ENCODE measurements at regions not wholly inside any gene's neighbourhood (a gene's known extent, or its start where the extent isn't known, plus 50 kb on each side); places are given as distances from the start of the nearest gene placed in this dataset.

- H3K9me3 ChIP-seq (ENCODE audit: low read depth) = no peaks in the 10 kb centered on the region
- H3K4me3 ChIP-seq = no peak overlapping the region
- H3K4me1 ChIP-seq (ENCODE audit: low read depth) = peaks cover 20% of the 10 kb centered on the region
- no peaks in the 10 kb centered on the region for H3K27me3 ChIP-seq
- DNase-seq (ENCODE audit: low read depth in 1 of 2, low spot score in 1 of 2) = peak in 1 of 2 donors; percentile 45
- no peaks in the 10 kb centered on the region for H3K36me3 ChIP-seq
- no peak for TF ChIP-seq CTCF (IDR thresholded peaks at IDR 0.05; ENCODE audit: low read depth, low read length)
- H3K27ac ChIP-seq = peak overlapping the region; percentile 21
Observed at GRCh38 chr5:176725521-176726280, 78.4 kb downstream of the TSPAN17 start.

GRCh38 chr5:176726746-176727527 is 79.7 kb downstream of the TSPAN17 start:
- H3K4me1 ChIP-seq (ENCODE audit: low read depth) = peaks cover 20% of the 10 kb centered on the region
- no peak for TF ChIP-seq CTCF (IDR thresholded peaks at IDR 0.05; ENCODE audit: low read depth, low read length)
- no peak overlapping the region for H3K27ac ChIP-seq
- no peaks in the 10 kb centered on the region for H3K36me3 ChIP-seq
- no peak for DNase-seq (ENCODE audit: low read depth in 1 of 2, low spot score in 1 of 2)
- no peaks in the 10 kb centered on the region for H3K27me3 ChIP-seq
- H3K4me3 ChIP-seq = no peak overlapping the region
- H3K9me3 ChIP-seq (ENCODE audit: low read depth) = no peaks in the 10 kb centered on the region

GRCh38 chr5:176727528-176727900 is 80.2 kb downstream of the TSPAN17 start:
- Histone ChIP-seq H3K4me3 (no peak overlapping the region), H3K27ac (no peak overlapping the region), H3K36me3 (no peaks in the 10 kb centered on the region), H3K27me3 (no peaks in the 10 kb centered on the region), H3K4me1 (ENCODE audit: low read depth) (peaks cover 20% of the 10 kb centered on the region), H3K9me3 (ENCODE audit: low read depth) (no peaks in the 10 kb centered on the region)
- DNase-seq (ENCODE audit: low read depth in 1 of 2, low spot score in 1 of 2) = no peak
- no peak for TF ChIP-seq CTCF (IDR thresholded peaks at IDR 0.05; ENCODE audit: low read depth, low read length)

- no peaks in the 10 kb centered on the region for H3K27me3 ChIP-seq
- no peak for TF ChIP-seq CTCF (IDR thresholded peaks at IDR 0.05; ENCODE audit: low read depth, low read length)
- H3K4me3 ChIP-seq = no peak overlapping the region
- H3K36me3 ChIP-seq = no peaks in the 10 kb centered on the region
- H3K27ac ChIP-seq = no peak overlapping the region
- H3K4me1 ChIP-seq (ENCODE audit: low read depth) = peaks cover 20% of the 10 kb centered on the region
- H3K9me3 ChIP-seq (ENCODE audit: low read depth) = no peaks in the 10 kb centered on the region
- DNase-seq (ENCODE audit: low read depth in 1 of 2, low spot score in 1 of 2) = no peak
Observed at GRCh38 chr5:176727983-176728675, 80.8 kb downstream of the TSPAN17 start.

GRCh38 chr5:176728831-176729251 is 81.5 kb upstream of the UNC5A start:
- H3K4me3 ChIP-seq = no peak overlapping the region
- peaks cover 16% of the 10 kb centered on the region for H3K4me1 ChIP-seq (ENCODE audit: low read depth)
- no peaks in the 10 kb centered on the region for H3K9me3 ChIP-seq (ENCODE audit: low read depth)
- DNase-seq (ENCODE audit: low read depth in 1 of 2, low spot score in 1 of 2) = no peak
- no peak for TF ChIP-seq CTCF (IDR thresholded peaks at IDR 0.05; ENCODE audit: low read depth, low read length)
- no peak overlapping the region for H3K27ac ChIP-seq
- no peaks in the 10 kb centered on the region for H3K36me3 ChIP-seq
- no peaks in the 10 kb centered on the region for H3K27me3 ChIP-seq
